ENCODE measurements at regions not wholly inside any gene's neighbourhood (a gene's known extent, or its start where the extent isn't known, plus 50 kb on each side); places are given as distances from the start of the nearest gene placed in this dataset.

DNA sequence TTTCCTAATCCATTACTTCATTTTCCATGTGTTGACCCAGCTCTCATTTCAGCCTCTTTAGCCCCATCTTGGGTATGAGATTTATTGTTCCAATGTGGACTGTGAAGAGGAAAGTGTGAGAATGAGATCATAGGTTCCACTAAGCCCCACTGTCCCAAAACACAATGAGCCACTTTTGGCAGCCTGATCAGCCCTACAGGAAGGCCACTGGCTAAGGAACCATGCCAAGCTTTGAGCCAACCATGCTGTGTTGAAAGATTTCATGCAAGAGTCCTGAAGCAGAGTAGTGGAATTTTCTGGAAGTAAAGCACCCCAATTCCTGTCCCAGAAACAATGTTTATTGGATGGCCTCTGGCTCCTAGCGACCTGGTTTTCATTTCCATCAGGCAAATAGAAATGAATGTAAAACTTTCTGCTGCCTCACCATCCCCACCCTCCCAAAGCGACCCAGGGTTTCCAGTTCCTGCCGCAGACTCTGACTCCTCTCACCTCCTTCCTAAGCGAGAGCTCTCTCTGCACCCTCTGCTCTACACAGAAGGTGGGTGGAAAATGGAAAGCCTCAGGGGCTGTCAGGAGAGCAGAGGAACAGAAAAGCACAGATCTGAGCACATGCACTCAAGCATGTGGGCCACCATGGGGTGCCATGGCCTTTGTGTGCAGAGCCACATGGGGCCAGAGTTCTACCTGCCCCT, 73.1 kb downstream of the KCTD12 start:
- no peak for ATAC-seq
- no peaks in the 10 kb centered on the region for H3K27me3 ChIP-seq
- no peaks in the 10 kb centered on the region for H3K9me3 ChIP-seq
- no peak overlapping the region for H3K27ac ChIP-seq
- intact Hi-C loops (cut with DNase I): no loop called here
- no peak for DNase-seq
- H3K36me3 ChIP-seq: no peaks in the 10 kb centered on the region
- H3K4me3 ChIP-seq: no peak overlapping the region
- H3K4me1 ChIP-seq: no peaks in the 10 kb centered on the region
- TF ChIP-seq, protein P1, sequence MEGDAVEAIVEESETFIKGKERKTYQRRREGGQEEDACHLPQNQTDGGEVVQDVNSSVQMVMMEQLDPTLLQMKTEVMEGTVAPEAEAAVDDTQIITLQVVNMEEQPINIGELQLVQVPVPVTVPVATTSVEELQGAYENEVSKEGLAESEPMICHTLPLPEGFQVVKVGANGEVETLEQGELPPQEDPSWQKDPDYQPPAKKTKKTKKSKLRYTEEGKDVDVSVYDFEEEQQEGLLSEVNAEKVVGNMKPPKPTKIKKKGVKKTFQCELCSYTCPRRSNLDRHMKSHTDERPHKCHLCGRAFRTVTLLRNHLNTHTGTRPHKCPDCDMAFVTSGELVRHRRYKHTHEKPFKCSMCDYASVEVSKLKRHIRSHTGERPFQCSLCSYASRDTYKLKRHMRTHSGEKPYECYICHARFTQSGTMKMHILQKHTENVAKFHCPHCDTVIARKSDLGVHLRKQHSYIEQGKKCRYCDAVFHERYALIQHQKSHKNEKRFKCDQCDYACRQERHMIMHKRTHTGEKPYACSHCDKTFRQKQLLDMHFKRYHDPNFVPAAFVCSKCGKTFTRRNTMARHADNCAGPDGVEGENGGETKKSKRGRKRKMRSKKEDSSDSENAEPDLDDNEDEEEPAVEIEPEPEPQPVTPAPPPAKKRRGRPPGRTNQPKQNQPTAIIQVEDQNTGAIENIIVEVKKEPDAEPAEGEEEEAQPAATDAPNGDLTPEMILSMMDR (IDR thresholded peaks at IDR 0.05): no peak

DNA sequence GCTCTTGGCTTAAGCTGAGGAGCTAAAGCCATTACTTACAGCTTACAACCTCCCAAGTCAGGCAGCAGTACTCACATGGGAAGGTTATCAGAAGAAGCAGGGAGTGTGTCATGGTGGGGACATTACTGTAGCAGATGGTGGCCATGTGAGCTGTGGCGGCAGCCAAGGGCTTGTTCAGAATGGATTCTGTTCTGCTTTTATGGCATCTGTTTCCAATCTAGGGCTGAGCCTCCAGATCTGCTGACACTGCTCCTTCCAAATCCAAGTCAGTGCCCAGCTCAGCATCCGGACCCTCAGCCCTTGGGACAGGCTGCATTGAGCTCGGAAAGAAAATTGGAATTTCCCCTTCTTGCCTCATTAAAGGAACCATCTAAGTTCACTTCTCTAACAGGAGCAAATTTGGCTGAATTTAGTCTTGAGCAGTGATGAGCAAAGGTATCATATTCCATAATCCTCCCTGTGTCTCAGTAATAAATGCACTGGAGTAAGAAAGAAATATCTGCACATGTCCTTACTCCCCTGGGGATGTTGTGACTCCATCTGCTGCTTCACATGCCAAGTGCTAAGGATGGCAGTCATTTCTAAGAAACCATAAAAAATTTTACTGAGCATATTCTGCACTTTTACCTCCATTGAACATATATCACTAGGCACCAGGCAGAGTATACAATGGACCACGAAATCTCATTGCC, 73.9 kb downstream of the KCTD12 start:
- H3K27me3 ChIP-seq: no peaks in the 10 kb centered on the region
- ATAC-seq: peak; percentile 58
- H3K9me3 ChIP-seq: no peaks in the 10 kb centered on the region
- TF ChIP-seq, protein P1 (IDR thresholded peaks at IDR 0.05): no peak
- DNase-seq: no peak
- no peaks in the 10 kb centered on the region for H3K36me3 ChIP-seq
- H3K4me3 ChIP-seq: no peak overlapping the region
- intact Hi-C loops (cut with DNase I): no loop called here
- no peaks in the 10 kb centered on the region for H3K4me1 ChIP-seq
- H3K27ac ChIP-seq: no peak overlapping the region

DNA sequence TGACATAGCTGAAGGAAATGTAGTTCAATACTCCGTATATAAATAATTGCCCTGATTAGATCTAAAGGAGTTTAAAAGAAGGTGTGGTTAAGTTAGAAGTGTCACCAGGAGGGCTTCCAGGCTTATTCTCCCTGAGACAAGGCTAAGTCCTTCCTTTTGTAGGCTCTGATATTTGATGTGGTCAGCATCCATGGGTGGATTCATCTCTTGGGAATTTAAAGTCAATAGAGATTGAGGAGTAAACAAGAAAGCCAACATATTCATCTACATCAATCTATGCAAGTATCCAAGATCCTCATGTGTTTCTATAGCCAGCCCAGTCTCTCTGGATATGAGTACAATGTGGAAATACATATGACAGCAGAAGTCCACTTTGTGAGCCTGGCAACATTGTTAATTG, 76.8 kb downstream of the KCTD12 start:
- ATAC-seq (no peak), DNase-seq (no peak)
- TF ChIP-seq, protein P1 (IDR thresholded peaks at IDR 0.05): no peak
- Histone ChIP-seq H3K4me3 (no peak overlapping the region), H3K36me3 (no peaks in the 10 kb centered on the region), H3K9me3 (no peaks in the 10 kb centered on the region), H3K4me1 (no peaks in the 10 kb centered on the region), H3K27me3 (no peaks in the 10 kb centered on the region), H3K27ac (no peak overlapping the region)
- intact Hi-C loops (cut with DNase I): no loop called here

DNA sequence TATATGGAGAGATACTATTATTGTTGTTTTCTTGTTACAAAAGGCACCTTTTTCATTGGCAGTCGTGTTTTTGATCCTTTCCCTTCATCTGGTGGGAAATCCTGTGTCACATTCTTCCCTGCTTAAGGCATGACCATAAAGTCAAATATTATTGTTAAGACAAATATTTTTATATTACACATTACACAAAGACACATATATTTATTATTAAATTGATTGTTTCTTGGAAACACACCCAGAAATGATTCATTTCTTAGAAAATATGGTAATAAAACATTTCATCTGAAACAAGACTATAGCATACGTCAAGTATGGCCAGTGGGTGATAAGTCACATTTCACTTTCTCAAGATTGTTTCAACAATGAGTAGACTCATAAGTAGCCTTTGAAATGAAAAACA, 77.3 kb downstream of the KCTD12 start:
- Histone ChIP-seq H3K27ac (no peak overlapping the region), H3K4me3 (no peak overlapping the region), H3K4me1 (no peaks in the 10 kb centered on the region), H3K27me3 (no peaks in the 10 kb centered on the region), H3K36me3 (no peaks in the 10 kb centered on the region), H3K9me3 (no peaks in the 10 kb centered on the region)
- ATAC-seq (no peak), DNase-seq (no peak)
- intact Hi-C loops (cut with DNase I): no loop called here
- TF ChIP-seq, protein P1 (IDR thresholded peaks at IDR 0.05): no peak

DNA sequence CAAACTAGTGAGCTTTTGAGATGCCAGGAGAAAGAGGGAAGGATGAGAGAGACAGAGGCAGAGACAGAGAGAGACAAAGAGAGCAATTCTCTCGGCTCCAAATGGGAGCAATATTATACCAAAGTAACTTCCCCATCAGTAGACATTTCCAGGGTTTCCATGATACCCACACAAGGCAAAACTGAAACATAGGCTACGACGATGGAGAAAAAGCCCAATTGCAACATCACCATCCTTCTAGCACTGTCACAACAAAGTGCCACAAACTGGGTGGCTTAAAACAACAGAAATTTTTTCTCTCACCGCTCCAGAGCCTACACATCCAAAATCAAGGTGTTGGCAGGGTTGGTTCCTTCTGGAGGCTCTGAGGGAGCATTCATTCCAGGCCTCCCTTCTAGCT, 81.4 kb downstream of the KCTD12 start:
- no peak for ATAC-seq
- no peak for DNase-seq
- Histone ChIP-seq H3K27ac (no peak overlapping the region), H3K4me3 (no peak overlapping the region), H3K27me3 (no peaks in the 10 kb centered on the region), H3K4me1 (no peaks in the 10 kb centered on the region), H3K36me3 (no peaks in the 10 kb centered on the region), H3K9me3 (no peaks in the 10 kb centered on the region)
- TF ChIP-seq, protein P1 (IDR thresholded peaks at IDR 0.05): no peak
- intact Hi-C loops (cut with DNase I): no loop called here
